Uterus (tissue), 3 donors: ENCODE measurements at regions not wholly inside any gene's neighbourhood (a gene's known extent, or its start where the extent isn't known, plus 50 kb on each side); places are given as distances from the start of the nearest gene placed in this dataset.

Experiments
- DNase-seq, 2 donors: peaks; one replicate each; pipeline ENCODE4 v3.0.0-alpha.2; 2019 to 2020
- H3K27ac ChIP-seq, 2 donors: fragments of 200-600 bp; sonication (generic); 1 replicate in 1 of 2; 2 replicates in 1 of 2; pipeline ENCODE4 v1.5.1; 2016 to 2018
- H3K27me3 ChIP-seq, 2 donors: fragments of 200-600 bp; sonication (generic); one replicate each; pipeline ENCODE4 v1.5.1; 2018 to 2019; ENCODE audit warnings: control low read depth in 1 of 2
- H3K36me3 ChIP-seq, 2 donors: fragments of 200-600 bp; sonication (generic); one replicate each; pipeline ENCODE4 v1.5.1; 2019; ENCODE audit warnings: control low read depth in 1 of 2
- H3K4me1 ChIP-seq, 2 donors: fragments of 200-600 bp; sonication (generic); one replicate each; pipeline ENCODE4 v1.5.1; 2018 to 2019; ENCODE audit warnings: control low read depth in 1 of 2
- H3K4me3 ChIP-seq, 2 donors: fragments of 200-600 bp; sonication (generic); 1 replicate in 1 of 2; 2 replicates in 1 of 2; pipeline ENCODE4 v1.5.1; 2018 to 2019; ENCODE audit warnings: mild to moderate bottlenecking in 1 of 2
- H3K9me3 ChIP-seq, 2 donors: fragments of 200-600 bp; sonication (generic); one replicate each; pipeline ENCODE4 v1.5.1; 2019; ENCODE audit warnings: control low read depth in 1 of 2
- POLR2A ChIP-seq, 2 donors: fragments of 450-650 bp; IDR thresholded peaks; one replicate each; pipeline ENCODE4 v1.6.1; 2016; ENCODE audit warnings: antibody characterized with exemption in 2 of 2, mild to moderate bottlenecking in 1 of 2, moderate library complexity in 1 of 2
- intact Hi-C: fragments of 100-400 bp; cut with DNase I; formaldehyde crosslinking; loops from one replicate; pipeline ENCODE4 v1.15.1; 2023; ENCODE audit warnings: low total_unique reads
- TF ChIP-seq, protein P1 (sequence below), 4 experiments: fragments of 200-600 bp in 2 of 4; fragments of 450-650 bp in 2 of 4; sonication (generic) in 2 of 4; IDR thresholded peaks; one replicate each; pipeline ENCODE4 v1.5.1; 2016 to 2019; ENCODE audit warnings: antibody characterized with exemption in 4 of 4, mild to moderate bottlenecking in 2 of 4, moderate library complexity in 1 of 4
- donor health status: DM: yes; HTN: yes; CAD: no.

- intact Hi-C loops: no loop called here
- Histone ChIP-seq H3K9me3 (no peaks in the 10 kb centered on the region), H3K36me3 (no peaks in the 10 kb centered on the region), H3K4me1 (no peaks in the 10 kb centered on the region), H3K27me3 (no peaks in the 10 kb centered on the region), H3K4me3 (no peak overlapping the region), H3K27ac (no peak overlapping the region)
- no peak for DNase-seq
- TF ChIP-seq, protein P1, sequence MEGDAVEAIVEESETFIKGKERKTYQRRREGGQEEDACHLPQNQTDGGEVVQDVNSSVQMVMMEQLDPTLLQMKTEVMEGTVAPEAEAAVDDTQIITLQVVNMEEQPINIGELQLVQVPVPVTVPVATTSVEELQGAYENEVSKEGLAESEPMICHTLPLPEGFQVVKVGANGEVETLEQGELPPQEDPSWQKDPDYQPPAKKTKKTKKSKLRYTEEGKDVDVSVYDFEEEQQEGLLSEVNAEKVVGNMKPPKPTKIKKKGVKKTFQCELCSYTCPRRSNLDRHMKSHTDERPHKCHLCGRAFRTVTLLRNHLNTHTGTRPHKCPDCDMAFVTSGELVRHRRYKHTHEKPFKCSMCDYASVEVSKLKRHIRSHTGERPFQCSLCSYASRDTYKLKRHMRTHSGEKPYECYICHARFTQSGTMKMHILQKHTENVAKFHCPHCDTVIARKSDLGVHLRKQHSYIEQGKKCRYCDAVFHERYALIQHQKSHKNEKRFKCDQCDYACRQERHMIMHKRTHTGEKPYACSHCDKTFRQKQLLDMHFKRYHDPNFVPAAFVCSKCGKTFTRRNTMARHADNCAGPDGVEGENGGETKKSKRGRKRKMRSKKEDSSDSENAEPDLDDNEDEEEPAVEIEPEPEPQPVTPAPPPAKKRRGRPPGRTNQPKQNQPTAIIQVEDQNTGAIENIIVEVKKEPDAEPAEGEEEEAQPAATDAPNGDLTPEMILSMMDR (IDR thresholded peaks at IDR 0.05): no peak
- no peak for TF ChIP-seq POLR2A (IDR thresholded peaks at IDR 0.05)
Observed at GRCh38 chr3:80807577-80807976, 953.9 kb downstream of the GBE1 start.

- no peaks in the 10 kb centered on the region for H3K27me3 ChIP-seq
- no peak for DNase-seq
- TF ChIP-seq POLR2A (IDR thresholded peaks at IDR 0.05): no peak
- TF ChIP-seq, protein P1 (IDR thresholded peaks at IDR 0.05): no peak
- no peaks in the 10 kb centered on the region for H3K4me1 ChIP-seq
- no peak overlapping the region for H3K27ac ChIP-seq
- intact Hi-C loops: no loop called here
- H3K36me3 ChIP-seq: no peaks in the 10 kb centered on the region
- H3K4me3 ChIP-seq: no peak overlapping the region
- H3K9me3 ChIP-seq: no peaks in the 10 kb centered on the region
Observed at GRCh38 chr3:80806673-80807072, 954.8 kb downstream of the GBE1 start.

DNA sequence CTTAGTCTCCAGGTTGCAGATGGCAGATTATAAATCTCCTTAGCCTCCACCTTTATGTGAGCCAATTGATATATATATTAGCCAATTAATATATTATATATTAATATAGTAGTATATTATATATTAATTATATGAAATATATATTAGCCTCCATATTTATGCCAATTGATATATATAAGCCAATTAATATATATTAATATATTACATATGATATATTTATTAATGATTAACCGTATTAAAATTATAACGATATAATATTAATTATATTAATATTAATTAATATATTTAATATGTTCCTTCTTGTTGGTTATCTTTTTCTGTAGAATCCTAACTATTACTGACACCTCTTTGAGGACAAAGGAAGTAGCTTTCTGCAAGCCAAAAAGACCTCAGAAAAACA lies 972.5 kb downstream of the GBE1 start:
- no peaks in the 10 kb centered on the region for H3K36me3 ChIP-seq
- TF ChIP-seq, protein P1 (IDR thresholded peaks at IDR 0.05): no peak
- TF ChIP-seq POLR2A (IDR thresholded peaks at IDR 0.05): no peak
- no peaks in the 10 kb centered on the region for H3K9me3 ChIP-seq
- no peak for DNase-seq
- no peak overlapping the region for H3K4me3 ChIP-seq
- no peaks in the 10 kb centered on the region for H3K27me3 ChIP-seq
- no peak overlapping the region for H3K27ac ChIP-seq
- H3K4me1 ChIP-seq: no peaks in the 10 kb centered on the region
- intact Hi-C loops: no loop called here

- DNase-seq: no peak
- H3K36me3 ChIP-seq: no peaks in the 10 kb centered on the region
- TF ChIP-seq POLR2A (IDR thresholded peaks at IDR 0.05): no peak
- TF ChIP-seq, protein P1 (IDR thresholded peaks at IDR 0.05): no peak
- intact Hi-C loops: no loop called here
- no peaks in the 10 kb centered on the region for H3K27me3 ChIP-seq
- H3K4me3 ChIP-seq: no peak overlapping the region
- H3K9me3 ChIP-seq: no peaks in the 10 kb centered on the region
- no peak overlapping the region for H3K27ac ChIP-seq
- no peaks in the 10 kb centered on the region for H3K4me1 ChIP-seq
Observed at GRCh38 chr3:80785875-80786274, 975.6 kb downstream of the GBE1 start.

- no peak overlapping the region for H3K4me3 ChIP-seq
- no peaks in the 10 kb centered on the region for H3K9me3 ChIP-seq
- no peak for DNase-seq
- TF ChIP-seq, protein P1 (IDR thresholded peaks at IDR 0.05): no peak
- TF ChIP-seq POLR2A (IDR thresholded peaks at IDR 0.05): no peak
- no peaks in the 10 kb centered on the region for H3K27me3 ChIP-seq
- intact Hi-C loops: no loop called here
- H3K27ac ChIP-seq: no peak overlapping the region
- H3K36me3 ChIP-seq: no peaks in the 10 kb centered on the region
- no peaks in the 10 kb centered on the region for H3K4me1 ChIP-seq
Observed at GRCh38 chr3:80785475-80785874, 976.0 kb downstream of the GBE1 start.
